Chondrocyte (in vitro differentiated cells): ENCODE measurements at regions not wholly inside any gene's neighbourhood (a gene's known extent, or its start where the extent isn't known, plus 50 kb on each side); places are given as distances from the start of the nearest gene placed in this dataset.

Source experiments
- DNase-seq: peaks from one replicate; pipeline ENCODE4 v3.0.0; 2021; ENCODE audit warnings: mixed read lengths, low spot score
- H3K27ac Mint-ChIP-seq: one replicate; pipeline ENCODE4 v1.8.0; 2021; ENCODE audit warnings: mild to moderate bottlenecking, moderate library complexity, mixed read lengths; ENCODE audit not compliant: unreplicated experiment
- H3K27me3 Mint-ChIP-seq: 2 replicates; pipeline ENCODE4 v1.8.0; 2021; ENCODE audit warnings: low read depth, mixed read lengths
- H3K36me3 Mint-ChIP-seq: 2 replicates; pipeline ENCODE4 v1.8.0; 2021; ENCODE audit warnings: low read depth, mixed read lengths
- H3K4me1 Mint-ChIP-seq: 2 replicates; pipeline ENCODE4 v1.8.0; 2021; ENCODE audit warnings: low read depth, mild to moderate bottlenecking, mixed read lengths
- H3K4me3 Mint-ChIP-seq: one replicate; pipeline ENCODE4 v1.8.0; 2021; ENCODE audit warnings: mild to moderate bottlenecking, moderate library complexity, mixed read lengths; ENCODE audit not compliant: unreplicated experiment
- H3K9me3 Mint-ChIP-seq: 2 replicates; pipeline ENCODE4 v1.8.0; 2021; ENCODE audit warnings: low read depth, mixed read lengths
- CTCF ChIP-seq: fragments of 200-600 bp; sonication (generic); IDR thresholded peaks from 2 replicates; pipeline ENCODE4 v1.5.0; 2021; ENCODE audit warnings: antibody characterized with exemption, mild to moderate bottlenecking, moderate library complexity

GRCh38 chr4:30840571-30840970 lies 120.4 kb downstream of the PCDH7 start:
- H3K36me3 Mint-ChIP-seq, result no peaks in the 10 kb centered on the region

GRCh38 chr4:30842142-30842541 lies 122.0 kb downstream of the PCDH7 start:
- TF ChIP-seq CTCF, result no peak
- no peaks in the 10 kb centered on the region for H3K27me3 Mint-ChIP-seq
- no peaks in the 10 kb centered on the region for H3K9me3 Mint-ChIP-seq
- no peaks in the 10 kb centered on the region for H3K36me3 Mint-ChIP-seq
- DNase-seq, result no peak
- no peak overlapping the region for H3K27ac Mint-ChIP-seq
- H3K4me1 Mint-ChIP-seq, result peaks cover 44% of the 10 kb centered on the region
- no peak overlapping the region for H3K4me3 Mint-ChIP-seq

More at GRCh38 chr4:30840571-30840970, 120.4 kb downstream of the PCDH7 start:
- Mint-ChIP-seq H3K27ac (peak overlapping the region; percentile 80), H3K27me3 (no peaks in the 10 kb centered on the region), H3K4me3 (no peak overlapping the region), H3K9me3 (no peaks in the 10 kb centered on the region), H3K4me1 (peaks cover 59% of the 10 kb centered on the region)
- DNase-seq, result no peak
- no peak for TF ChIP-seq CTCF

- DNase-seq, result no peak
- Mint-ChIP-seq H3K4me1 (peaks cover 40% of the 10 kb centered on the region), H3K9me3 (no peaks in the 10 kb centered on the region), H3K27ac (no peak overlapping the region), H3K27me3 (no peaks in the 10 kb centered on the region), H3K36me3 (no peaks in the 10 kb centered on the region), H3K4me3 (no peak overlapping the region)
- TF ChIP-seq CTCF, result no peak
Observed at GRCh38 chr4:30842689-30843088, 122.5 kb downstream of the PCDH7 start.

GRCh38 chr4:30844861-30845582 lies 124.9 kb downstream of the PCDH7 start:
- Mint-ChIP-seq H3K4me3 (no peak overlapping the region), H3K4me1 (peaks cover 39% of the 10 kb centered on the region), H3K27ac (no peak overlapping the region), H3K9me3 (no peaks in the 10 kb centered on the region), H3K27me3 (no peaks in the 10 kb centered on the region), H3K36me3 (no peaks in the 10 kb centered on the region)
- DNase-seq, result no peak
- no peak for TF ChIP-seq CTCF

GRCh38 chr4:30847167-30847566 lies 127.0 kb downstream of the PCDH7 start:
- Mint-ChIP-seq H3K4me1 (peaks cover 24% of the 10 kb centered on the region), H3K4me3 (no peak overlapping the region), H3K9me3 (no peaks in the 10 kb centered on the region), H3K27me3 (no peaks in the 10 kb centered on the region), H3K27ac (no peak overlapping the region), H3K36me3 (no peaks in the 10 kb centered on the region)
- no peak for DNase-seq
- TF ChIP-seq CTCF, result no peak
